Calu3 (cell line): ENCODE measurements at regions not wholly inside any gene's neighbourhood (a gene's known extent, or its start where the extent isn't known, plus 50 kb on each side); places are given as distances from the start of the nearest gene placed in this dataset.
"Not testable (repeated sequence)": the region's sequence is repeated elsewhere in the genome, so short reads cannot be mapped to it uniquely, and the experiment has no call there.

Experiments used
- BruUV-seq: library from RNA; stranded (reverse); fragments of 400-500 nt; replicated peaks from 2 replicates; lab custom pipeline; 2021; lab: Mats Ljungman, UMichigan
- CTCF ChIA-PET: fragments of 300-600 bp; sonication (Branson Sonifier 250); formaldehyde crosslinking; loops from one replicate; lab custom pipeline; 2022; ENCODE audit warnings: antibody characterized with exemption; lab: Charles Lee
- DNase-seq: peaks from one replicate; pipeline ENCODE4 v3.0.0; 2022
- H3K27ac Mint-ChIP-seq: one replicate; pipeline ENCODE4 v1.8.0; 2022; ENCODE audit warnings: mixed read lengths; ENCODE audit not compliant: unreplicated experiment
- H3K27me3 Mint-ChIP-seq: one replicate; pipeline ENCODE4 v1.8.0; 2022; ENCODE audit warnings: mixed read lengths; ENCODE audit not compliant: unreplicated experiment
- H3K36me3 Mint-ChIP-seq: one replicate; pipeline ENCODE4 v1.8.0; 2022; ENCODE audit warnings: mild to moderate bottlenecking, moderate library complexity, mixed read lengths; ENCODE audit not compliant: insufficient read depth, unreplicated experiment
- H3K4me1 Mint-ChIP-seq: one replicate; pipeline ENCODE4 v1.8.0; 2022; ENCODE audit warnings: mild to moderate bottlenecking, low read depth, mixed read lengths; ENCODE audit not compliant: unreplicated experiment
- H3K4me3 Mint-ChIP-seq: one replicate; pipeline ENCODE4 v1.8.0; 2022; ENCODE audit warnings: mild to moderate bottlenecking, low read depth, moderate library complexity, mixed read lengths; ENCODE audit not compliant: unreplicated experiment
- H3K9me3 Mint-ChIP-seq: one replicate; pipeline ENCODE4 v1.8.0; 2022; ENCODE audit warnings: low read depth, mixed read lengths; ENCODE audit not compliant: unreplicated experiment
- intact Hi-C: fragments of 100-400 bp; cut with micrococcal nuclease; formaldehyde crosslinking; loops from one replicate; pipeline ENCODE4 v1.10.0; 2022; ENCODE audit not compliant: unreplicated experiment
- TF ChIP-seq, protein P1 (sequence below): fragments of 200-600 bp; IDR thresholded peaks from one replicate; pipeline ENCODE4 v1.8.0; 2022; ENCODE audit warnings: antibody characterized with exemption; ENCODE audit not compliant: unreplicated experiment

DNA sequence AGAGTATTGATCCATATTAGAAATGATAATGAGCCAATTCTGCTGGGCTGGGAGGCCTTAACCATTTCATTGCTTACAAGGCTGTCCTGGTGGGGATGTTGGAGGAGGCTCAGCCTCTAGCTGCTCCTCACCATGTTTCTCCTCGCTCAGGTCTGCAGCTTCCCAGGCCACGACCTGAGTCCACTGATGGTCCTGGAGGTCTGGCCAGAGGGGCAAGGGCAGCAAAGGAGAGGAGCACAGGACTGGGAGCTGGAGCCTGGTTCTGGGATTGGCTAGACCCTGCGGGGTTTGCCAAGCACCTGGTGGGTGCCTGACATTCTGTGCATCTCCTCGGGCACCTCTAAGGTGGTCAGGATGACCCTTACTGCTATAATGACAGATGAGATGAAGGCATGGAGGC lies 92.6 kb downstream of the KIF26A start:
- peaks cover 10% of the 10 kb centered on the region for H3K27me3 Mint-ChIP-seq
- no TSS peak for BruUV-seq

DNA sequence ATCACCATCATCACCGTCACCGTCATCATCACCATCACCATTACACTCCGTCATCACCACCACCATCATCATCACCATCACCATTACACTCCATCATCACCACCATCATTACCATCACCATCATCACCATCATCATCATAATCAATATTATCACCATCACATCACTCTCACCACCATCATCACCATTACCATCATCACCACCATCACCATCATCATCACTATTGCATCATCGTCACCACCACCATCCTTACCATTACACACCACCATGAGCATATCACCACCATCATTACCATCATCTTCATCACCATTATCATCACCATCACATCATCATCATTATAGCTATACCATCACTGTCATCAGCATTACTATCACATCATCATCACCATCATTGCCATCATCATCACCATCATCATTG lies 93.7 kb downstream of the KIF26A start:
- H3K27me3 Mint-ChIP-seq = peaks cover 16% of the 10 kb centered on the region
- no TSS peak for BruUV-seq
- TF ChIP-seq, protein P1, sequence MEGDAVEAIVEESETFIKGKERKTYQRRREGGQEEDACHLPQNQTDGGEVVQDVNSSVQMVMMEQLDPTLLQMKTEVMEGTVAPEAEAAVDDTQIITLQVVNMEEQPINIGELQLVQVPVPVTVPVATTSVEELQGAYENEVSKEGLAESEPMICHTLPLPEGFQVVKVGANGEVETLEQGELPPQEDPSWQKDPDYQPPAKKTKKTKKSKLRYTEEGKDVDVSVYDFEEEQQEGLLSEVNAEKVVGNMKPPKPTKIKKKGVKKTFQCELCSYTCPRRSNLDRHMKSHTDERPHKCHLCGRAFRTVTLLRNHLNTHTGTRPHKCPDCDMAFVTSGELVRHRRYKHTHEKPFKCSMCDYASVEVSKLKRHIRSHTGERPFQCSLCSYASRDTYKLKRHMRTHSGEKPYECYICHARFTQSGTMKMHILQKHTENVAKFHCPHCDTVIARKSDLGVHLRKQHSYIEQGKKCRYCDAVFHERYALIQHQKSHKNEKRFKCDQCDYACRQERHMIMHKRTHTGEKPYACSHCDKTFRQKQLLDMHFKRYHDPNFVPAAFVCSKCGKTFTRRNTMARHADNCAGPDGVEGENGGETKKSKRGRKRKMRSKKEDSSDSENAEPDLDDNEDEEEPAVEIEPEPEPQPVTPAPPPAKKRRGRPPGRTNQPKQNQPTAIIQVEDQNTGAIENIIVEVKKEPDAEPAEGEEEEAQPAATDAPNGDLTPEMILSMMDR = no peak
- H3K4me3 Mint-ChIP-seq = no peak overlapping the region
- CTCF ChIA-PET = no interaction called here
- H3K9me3 Mint-ChIP-seq = peaks cover 12% of the 10 kb centered on the region
- no peak overlapping the region for H3K27ac Mint-ChIP-seq
- no peaks in the 10 kb centered on the region for H3K4me1 Mint-ChIP-seq
- intact Hi-C loops = no loop called here
- H3K36me3 Mint-ChIP-seq = no peaks in the 10 kb centered on the region
- no peak for DNase-seq

More for the DNA sequence above, 92.6 kb downstream of the KIF26A start:
- peaks cover 12% of the 10 kb centered on the region for H3K9me3 Mint-ChIP-seq
- peaks cover under 1% of the 10 kb centered on the region for H3K36me3 Mint-ChIP-seq
- DNase-seq = no peak
- H3K4me3 Mint-ChIP-seq = no peak overlapping the region
- H3K27ac Mint-ChIP-seq = no peak overlapping the region
- intact Hi-C loops = no loop called here
- TF ChIP-seq, protein P1 = no peak
- H3K4me1 Mint-ChIP-seq = no peaks in the 10 kb centered on the region
- CTCF ChIA-PET = no interaction called here

DNA sequence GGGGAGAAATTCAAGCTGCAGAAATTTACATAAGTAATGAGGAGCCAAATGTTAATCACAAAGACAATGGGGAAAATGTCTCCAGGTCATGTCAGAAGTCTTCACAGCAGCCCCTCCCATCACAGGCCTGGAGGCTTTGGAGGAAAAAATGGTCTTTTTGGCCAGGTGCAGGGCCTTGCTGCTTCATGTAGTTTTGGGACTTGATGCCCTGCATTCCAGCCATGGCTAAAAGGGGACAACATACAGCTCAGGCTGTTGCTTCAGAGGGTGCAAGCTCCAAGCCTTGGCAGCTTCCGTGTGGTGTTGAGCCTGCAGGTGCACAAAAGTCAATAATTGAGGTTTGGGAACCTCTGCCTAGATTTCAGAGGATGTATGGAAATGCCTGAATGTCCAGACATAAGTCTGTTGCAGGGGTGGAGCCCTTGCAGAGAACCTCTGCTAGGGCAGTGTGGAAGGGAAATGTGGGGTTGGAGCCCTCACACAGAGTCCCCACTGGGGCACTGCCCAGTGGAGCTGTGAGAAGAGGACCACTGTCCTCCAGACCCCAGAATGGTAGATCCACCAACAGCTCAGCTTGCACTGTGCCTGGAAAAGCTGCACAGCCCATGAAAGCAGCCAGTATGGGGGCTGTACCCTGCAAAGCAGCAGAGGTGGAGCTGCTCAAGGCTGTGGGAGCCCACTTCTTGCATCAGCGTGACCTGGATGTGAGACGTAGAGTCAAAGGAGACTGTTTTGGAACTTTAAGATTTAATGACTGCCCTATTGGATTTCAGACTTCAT lies 95.8 kb downstream of the KIF26A start:
- intact Hi-C loops, H3K27ac Mint-ChIP-seq, BruUV-seq, H3K4me1 Mint-ChIP-seq, H3K36me3 Mint-ChIP-seq, CTCF ChIA-PET, DNase-seq, H3K4me3 Mint-ChIP-seq: not testable (repeated sequence)
- Mint-ChIP-seq H3K9me3 (peaks cover 16% of the 10 kb centered on the region), H3K27me3 (peaks cover 36% of the 10 kb centered on the region)

DNA sequence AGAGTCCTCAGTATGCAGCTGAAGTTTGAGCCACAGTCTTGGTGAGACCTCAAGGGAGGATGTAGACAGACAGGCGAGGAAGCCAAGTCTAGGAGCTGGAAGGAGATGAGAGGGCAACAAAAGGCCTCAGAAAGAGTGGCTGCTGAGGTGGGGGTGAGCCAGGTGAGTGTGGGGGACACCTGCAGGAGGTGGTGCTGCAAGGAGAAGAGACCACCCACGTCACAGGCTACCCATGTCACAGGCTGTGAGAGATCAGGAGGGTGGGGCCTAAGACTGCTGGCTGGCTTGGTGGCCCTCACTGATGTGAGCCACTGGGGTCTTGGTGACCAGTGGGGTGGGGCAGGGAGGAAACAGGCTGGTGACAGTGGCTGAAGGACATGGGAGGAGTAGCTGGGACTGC lies 97.3 kb downstream of the KIF26A start:
- Mint-ChIP-seq H3K36me3 (no peaks in the 10 kb centered on the region), H3K4me3 (no peak overlapping the region), H3K27me3 (peaks cover 51% of the 10 kb centered on the region), H3K4me1 (no peaks in the 10 kb centered on the region), H3K9me3 (peaks cover 16% of the 10 kb centered on the region), H3K27ac (no peak overlapping the region)
- no TSS peak for BruUV-seq
- intact Hi-C loops = no loop called here
- no peak for DNase-seq
- CTCF ChIA-PET = no interaction called here
- TF ChIP-seq, protein P1 = no peak
